ENCODE measurements at regions not wholly inside any gene's neighbourhood (a gene's known extent, or its start where the extent isn't known, plus 50 kb on each side); places are given as distances from the start of the nearest gene placed in this dataset.

GRCh38 chr22:44411226-44412135 is 86.6 kb downstream of the RTL6 start:
- Histone ChIP-seq H3K27me3 (ENCODE audit: low read depth) (peaks cover 27% of the 10 kb centered on the region), H3K36me3 (replicated peaks) (no peaks in the 10 kb centered on the region), H3K9me3 (no peaks in the 10 kb centered on the region), H3K4me1 (no peaks in the 10 kb centered on the region), H3K4me3 (no peak overlapping the region)
- DNase-seq (ENCODE audit: low spot score in 2 of 2) = no peak
- in situ Hi-C loops (cut with MboI; ENCODE audit: low sequenced_read_pairs) = no loop called here

GRCh38 chr22:44410451-44410991 is 87.5 kb downstream of the RTL6 start:
- H3K9me3 ChIP-seq = no peaks in the 10 kb centered on the region
- in situ Hi-C loops (cut with MboI; ENCODE audit: low sequenced_read_pairs) = no loop called here
- no peak overlapping the region for H3K4me3 ChIP-seq
- no peaks in the 10 kb centered on the region for H3K36me3 ChIP-seq (replicated peaks)
- no peak for DNase-seq (ENCODE audit: low spot score in 2 of 2)
- H3K27me3 ChIP-seq (ENCODE audit: low read depth) = peaks cover 23% of the 10 kb centered on the region
- no peaks in the 10 kb centered on the region for H3K4me1 ChIP-seq

GRCh38 chr22:44409974-44410316 is 88.1 kb downstream of the RTL6 start:
- DNase-seq (ENCODE audit: low spot score in 2 of 2) = no peak
- H3K36me3 ChIP-seq (replicated peaks) = no peaks in the 10 kb centered on the region
- H3K4me3 ChIP-seq = no peak overlapping the region
- no peaks in the 10 kb centered on the region for H3K9me3 ChIP-seq
- in situ Hi-C loops (cut with MboI; ENCODE audit: low sequenced_read_pairs) = no loop called here
- H3K4me1 ChIP-seq = no peaks in the 10 kb centered on the region
- peaks cover 23% of the 10 kb centered on the region for H3K27me3 ChIP-seq (ENCODE audit: low read depth)

GRCh38 chr22:44409211-44409973 is 88.6 kb downstream of the RTL6 start:
- no peak for DNase-seq (ENCODE audit: low spot score in 2 of 2)
- in situ Hi-C loops (cut with MboI; ENCODE audit: low sequenced_read_pairs) = no loop called here
- Histone ChIP-seq H3K4me3 (no peak overlapping the region), H3K9me3 (no peaks in the 10 kb centered on the region), H3K4me1 (no peaks in the 10 kb centered on the region), H3K36me3 (replicated peaks) (no peaks in the 10 kb centered on the region), H3K27me3 (ENCODE audit: low read depth) (peaks cover 23% of the 10 kb centered on the region)

GRCh38 chr22:44408829-44409192 is 89.2 kb downstream of the RTL6 start:
- no peak overlapping the region for H3K4me3 ChIP-seq
- H3K27me3 ChIP-seq (ENCODE audit: low read depth) = peaks cover 23% of the 10 kb centered on the region
- no peak for DNase-seq (ENCODE audit: low spot score in 2 of 2)
- no peaks in the 10 kb centered on the region for H3K9me3 ChIP-seq
- no peaks in the 10 kb centered on the region for H3K4me1 ChIP-seq
- H3K36me3 ChIP-seq (replicated peaks) = no peaks in the 10 kb centered on the region
- in situ Hi-C loops (cut with MboI; ENCODE audit: low sequenced_read_pairs) = no loop called here

- in situ Hi-C loops (cut with MboI; ENCODE audit: low sequenced_read_pairs) = no loop called here
- no peak overlapping the region for H3K4me3 ChIP-seq
- no peak for DNase-seq (ENCODE audit: low spot score in 2 of 2)
Observed at GRCh38 chr22:44407987-44408828, 89.8 kb downstream of the RTL6 start.

GRCh38 chr22:44407171-44407986 is 90.7 kb downstream of the RTL6 start:
- Histone ChIP-seq H3K27me3 (ENCODE audit: low read depth) (peaks cover 19% of the 10 kb centered on the region), H3K4me3 (no peak overlapping the region), H3K36me3 (replicated peaks) (no peaks in the 10 kb centered on the region), H3K9me3 (no peaks in the 10 kb centered on the region), H3K4me1 (no peaks in the 10 kb centered on the region)
- in situ Hi-C loops (cut with MboI; ENCODE audit: low sequenced_read_pairs) = no loop called here
- no peak for DNase-seq (ENCODE audit: low spot score in 2 of 2)

More at GRCh38 chr22:44407987-44408828, 89.8 kb downstream of the RTL6 start:
- Histone ChIP-seq H3K36me3 (replicated peaks) (no peaks in the 10 kb centered on the region), H3K27me3 (ENCODE audit: low read depth) (peaks cover 23% of the 10 kb centered on the region), H3K9me3 (no peaks in the 10 kb centered on the region), H3K4me1 (no peaks in the 10 kb centered on the region)

- DNase-seq (ENCODE audit: low spot score in 2 of 2) = no peak
- Histone ChIP-seq H3K4me1 (no peaks in the 10 kb centered on the region), H3K27me3 (ENCODE audit: low read depth) (peaks cover 11% of the 10 kb centered on the region), H3K36me3 (replicated peaks) (no peaks in the 10 kb centered on the region), H3K9me3 (no peaks in the 10 kb centered on the region), H3K4me3 (no peak overlapping the region)
- in situ Hi-C loops (cut with MboI; ENCODE audit: low sequenced_read_pairs) = no loop called here
Observed at GRCh38 chr22:44406341-44407170, 91.5 kb downstream of the RTL6 start.

GRCh38 chr22:44405661-44406060 is 92.4 kb downstream of the RTL6 start:
- in situ Hi-C loops (cut with MboI; ENCODE audit: low sequenced_read_pairs) = no loop called here

GRCh38 chr22:44404341-44405020 is 91.7 kb upstream of the SHISAL1 start:
- Histone ChIP-seq H3K9me3 (no peaks in the 10 kb centered on the region), H3K27me3 (ENCODE audit: low read depth) (peaks cover 4% of the 10 kb centered on the region; the same call in 1 of the 2 replicates), H3K4me3 (no peak overlapping the region), H3K36me3 (replicated peaks) (no peaks in the 10 kb centered on the region), H3K4me1 (no peaks in the 10 kb centered on the region)
- in situ Hi-C loops (cut with MboI; ENCODE audit: low sequenced_read_pairs) = no loop called here
- no peak for DNase-seq (ENCODE audit: low spot score in 2 of 2)

More at GRCh38 chr22:44405661-44406060, 92.4 kb downstream of the RTL6 start:
- Histone ChIP-seq H3K4me3 (no peak overlapping the region), H3K36me3 (replicated peaks) (no peaks in the 10 kb centered on the region), H3K27me3 (ENCODE audit: low read depth) (peaks cover 9% of the 10 kb centered on the region), H3K9me3 (no peaks in the 10 kb centered on the region), H3K4me1 (no peaks in the 10 kb centered on the region)
- DNase-seq (ENCODE audit: low spot score in 2 of 2) = no peak

GRCh38 chr22:44403602-44404329 is 91.0 kb upstream of the SHISAL1 start:
- DNase-seq (ENCODE audit: low spot score in 2 of 2) = no peak
- Histone ChIP-seq H3K27me3 (ENCODE audit: low read depth) (peaks cover 3% of the 10 kb centered on the region; the same call in 1 of the 2 replicates), H3K36me3 (replicated peaks) (no peaks in the 10 kb centered on the region), H3K4me3 (no peak overlapping the region), H3K9me3 (no peaks in the 10 kb centered on the region), H3K4me1 (no peaks in the 10 kb centered on the region)
- in situ Hi-C loops (cut with MboI; ENCODE audit: low sequenced_read_pairs) = no loop called here
